ENCODE measurements at regions not wholly inside any gene's neighbourhood (a gene's known extent, or its start where the extent isn't known, plus 50 kb on each side); places are given as distances from the start of the nearest gene placed in this dataset.

- TF ChIP-seq CTCF (IDR thresholded peaks at IDR 0.05; ENCODE audit: low read depth, low read length) (no peak), POLR2A (IDR thresholded peaks at IDR 0.05; ENCODE audit: extremely low read depth, insufficient read length) (no peak)
Measured at GRCh38 chr21:27448960-27449359, 482.1 kb upstream of the ADAMTS5 start.

Data from NB4 (cell line).